ENCODE measurements at regions not wholly inside any gene's neighbourhood (a gene's known extent, or its start where the extent isn't known, plus 50 kb on each side); places are given as distances from the start of the nearest gene placed in this dataset.
"Not testable (repeated sequence)": the region's sequence is repeated elsewhere in the genome, so short reads cannot be mapped to it uniquely, and the experiment has no call there.

- peaks cover 12% of the 10 kb centered on the region for H3K9me3 ChIP-seq
- H3K4me2 ChIP-seq: no peak overlapping the region
- no peaks in the 10 kb centered on the region for H3K36me3 ChIP-seq
- TF ChIP-seq Cebpa-rat (IDR thresholded peaks at IDR 0.05): no peak
- H3K27me3 ChIP-seq: no peaks in the 10 kb centered on the region
- H3K4me3 ChIP-seq: no peak overlapping the region
- H3K4me1 ChIP-seq: no peaks in the 10 kb centered on the region
- H4K20me1 ChIP-seq: no peaks in the 10 kb centered on the region
- no peak overlapping the region for H3K27ac ChIP-seq
- H3K9ac ChIP-seq: no peak overlapping the region
Measured at GRCh38 chr1:157335056-157335455, 196.9 kb upstream of the ETV3 start.

- no peaks in the 10 kb centered on the region for H3K27me3 ChIP-seq
- H3K27ac ChIP-seq: no peak overlapping the region
- no peaks in the 10 kb centered on the region for H4K20me1 ChIP-seq
Measured at GRCh38 chr1:157334041-157334440, 195.8 kb upstream of the ETV3 start.

DNA sequence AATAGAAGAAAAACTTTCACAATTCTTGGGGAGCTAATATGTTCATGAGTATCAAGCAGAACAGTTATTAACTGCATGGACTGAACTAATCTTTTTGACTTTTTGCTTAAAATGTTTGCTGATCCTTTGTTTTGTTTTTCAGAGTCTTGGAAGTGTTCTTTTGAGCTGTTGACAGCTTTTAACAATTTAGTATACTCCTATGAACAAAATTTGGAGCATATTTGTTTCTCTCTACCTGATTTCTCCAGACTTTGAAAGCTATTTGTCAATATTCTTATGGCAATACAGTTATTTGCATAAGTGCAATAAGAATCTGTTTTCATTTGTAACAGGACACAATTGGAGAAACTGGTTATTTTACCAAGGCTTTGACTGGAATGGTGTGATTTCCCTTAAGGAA is 192.0 kb upstream of the ETV3 start:
- H3K27me3 ChIP-seq, H3K36me3 ChIP-seq: not testable (repeated sequence)

More at GRCh38 chr1:157334041-157334440, 195.8 kb upstream of the ETV3 start:
- Histone ChIP-seq H3K4me3 (no peak overlapping the region), H3K4me1 (no peaks in the 10 kb centered on the region), H3K36me3 (no peaks in the 10 kb centered on the region), H3K9me3 (peaks cover 16% of the 10 kb centered on the region), H3K9ac (no peak overlapping the region), H3K4me2 (no peak overlapping the region)
- TF ChIP-seq Cebpa-rat (IDR thresholded peaks at IDR 0.05): no peak

DNA sequence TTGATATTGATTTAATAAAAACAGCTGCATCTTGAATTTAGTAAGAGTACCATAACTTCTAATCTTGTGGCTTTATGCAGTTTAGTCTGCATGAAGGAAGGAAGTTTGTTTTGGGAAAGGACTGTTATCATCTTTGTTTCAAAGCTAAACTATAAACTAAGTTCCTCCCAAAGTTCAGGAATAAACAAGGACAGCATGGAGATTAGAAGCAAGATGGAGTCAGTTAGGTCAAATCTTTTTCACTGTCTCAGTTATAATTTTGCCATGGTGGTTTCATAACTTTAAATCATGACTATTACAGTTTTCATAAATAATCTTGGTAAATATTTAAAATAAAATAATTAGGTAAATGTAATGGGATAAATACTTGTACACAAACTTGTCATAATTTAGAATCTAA is 189.9 kb upstream of the ETV3 start:
- not testable (repeated sequence) for H3K4me1 ChIP-seq, H4K20me1 ChIP-seq, H3K27ac ChIP-seq, H3K9ac ChIP-seq, H3K36me3 ChIP-seq, H3K4me2 ChIP-seq, H3K9me3 ChIP-seq, H3K4me3 ChIP-seq, H3K27me3 ChIP-seq

More for the DNA sequence above, 192.0 kb upstream of the ETV3 start:
- not testable (repeated sequence) for H3K27ac ChIP-seq, H3K9ac ChIP-seq, H3K4me1 ChIP-seq, H4K20me1 ChIP-seq, H3K9me3 ChIP-seq, H3K4me2 ChIP-seq, H3K4me3 ChIP-seq

- H3K9ac ChIP-seq: no peak overlapping the region
- no peaks in the 10 kb centered on the region for H3K4me1 ChIP-seq
- TF ChIP-seq Cebpa-rat (IDR thresholded peaks at IDR 0.05): no peak
- no peak overlapping the region for H3K27ac ChIP-seq
- peaks cover 15% of the 10 kb centered on the region for H3K9me3 ChIP-seq
- no peaks in the 10 kb centered on the region for H3K36me3 ChIP-seq
- no peak overlapping the region for H3K4me2 ChIP-seq
- no peaks in the 10 kb centered on the region for H4K20me1 ChIP-seq
- no peaks in the 10 kb centered on the region for H3K27me3 ChIP-seq
- H3K4me3 ChIP-seq: no peak overlapping the region
Measured at GRCh38 chr1:157326173-157326859, 188.1 kb upstream of the ETV3 start.

DNA sequence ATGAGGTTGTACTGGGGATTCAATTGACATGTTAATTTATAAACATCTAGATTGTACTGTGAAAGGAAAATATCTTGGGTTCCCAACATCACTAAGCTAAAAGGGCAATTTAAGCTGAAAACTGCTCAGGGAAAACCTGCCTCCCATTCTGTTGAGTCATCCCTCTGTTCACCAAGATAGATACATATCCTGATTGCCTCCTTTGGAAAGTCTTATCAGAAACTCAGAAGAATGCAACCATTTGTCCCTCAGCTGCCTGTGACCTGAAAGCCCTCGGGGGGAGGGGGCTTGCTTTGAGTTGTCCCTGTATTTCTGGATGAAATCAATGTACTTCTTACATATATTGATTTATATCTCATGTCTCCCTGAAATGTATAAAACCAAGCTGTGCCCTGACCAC is 187.0 kb upstream of the ETV3 start:
- H3K9ac ChIP-seq: no peak overlapping the region
- H3K4me2 ChIP-seq: no peak overlapping the region
- H3K4me1 ChIP-seq: no peaks in the 10 kb centered on the region
- H3K27ac ChIP-seq: no peak overlapping the region
- H3K9me3 ChIP-seq: peaks cover 20% of the 10 kb centered on the region
- no peak overlapping the region for H3K4me3 ChIP-seq
- no peak for TF ChIP-seq Cebpa-rat (IDR thresholded peaks at IDR 0.05)
- H4K20me1 ChIP-seq: no peaks in the 10 kb centered on the region
- no peaks in the 10 kb centered on the region for H3K36me3 ChIP-seq
- H3K27me3 ChIP-seq: no peaks in the 10 kb centered on the region

DNA sequence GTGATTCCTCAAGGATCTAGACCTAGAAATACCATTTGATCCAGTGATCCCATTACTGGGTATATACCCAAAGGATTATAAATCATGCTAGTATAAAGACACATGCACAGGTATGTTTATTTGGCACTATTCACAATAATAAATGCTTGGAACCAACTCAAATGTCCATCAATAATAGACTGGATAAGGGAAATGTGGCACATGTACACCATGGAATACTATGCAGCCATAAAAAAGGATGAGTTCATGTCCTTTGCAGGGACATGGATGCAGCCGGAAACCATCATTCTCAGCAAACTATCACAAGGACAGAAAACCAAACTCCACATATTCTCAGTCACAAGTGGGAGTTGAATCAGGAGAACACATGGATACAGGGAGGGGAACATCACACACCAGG is 183.8 kb upstream of the ETV3 start:
- H4K20me1 ChIP-seq, H3K4me2 ChIP-seq, H3K27ac ChIP-seq, H3K36me3 ChIP-seq, H3K4me1 ChIP-seq, H3K9ac ChIP-seq, H3K27me3 ChIP-seq, H3K4me3 ChIP-seq: not testable (repeated sequence)
- peaks cover 48% of the 10 kb centered on the region for H3K9me3 ChIP-seq

- H3K4me1 ChIP-seq: no peaks in the 10 kb centered on the region
- TF ChIP-seq Cebpa-rat (IDR thresholded peaks at IDR 0.05): no peak
- H3K9ac ChIP-seq: no peak overlapping the region
- no peak overlapping the region for H3K27ac ChIP-seq
- no peaks in the 10 kb centered on the region for H4K20me1 ChIP-seq
- peaks cover 67% of the 10 kb centered on the region for H3K9me3 ChIP-seq
- no peaks in the 10 kb centered on the region for H3K36me3 ChIP-seq
- no peaks in the 10 kb centered on the region for H3K27me3 ChIP-seq
- H3K4me2 ChIP-seq: no peak overlapping the region
- no peak overlapping the region for H3K4me3 ChIP-seq
Measured at GRCh38 chr1:157319567-157319966, 181.4 kb upstream of the ETV3 start.

GRCh38 chr1:157317229-157317628 is 179.0 kb upstream of the ETV3 start:
- H3K4me2 ChIP-seq, H3K27ac ChIP-seq: not testable (repeated sequence)
- H3K9me3 ChIP-seq: peaks cover 67% of the 10 kb centered on the region

GRCh38 chr1:157315544-157315943 is 177.3 kb upstream of the ETV3 start:
- no peak overlapping the region for H3K27ac ChIP-seq
- no peaks in the 10 kb centered on the region for H3K27me3 ChIP-seq
- no peak overlapping the region for H3K4me2 ChIP-seq
- peaks cover 55% of the 10 kb centered on the region for H3K9me3 ChIP-seq
- no peaks in the 10 kb centered on the region for H4K20me1 ChIP-seq
- no peaks in the 10 kb centered on the region for H3K36me3 ChIP-seq
- no peak overlapping the region for H3K9ac ChIP-seq
- no peak overlapping the region for H3K4me3 ChIP-seq
- no peaks in the 10 kb centered on the region for H3K4me1 ChIP-seq
- no peak for TF ChIP-seq Cebpa-rat (IDR thresholded peaks at IDR 0.05)

More at GRCh38 chr1:157317229-157317628, 179.0 kb upstream of the ETV3 start:
- H3K4me3 ChIP-seq, H3K9ac ChIP-seq, H3K27me3 ChIP-seq, H4K20me1 ChIP-seq, H3K4me1 ChIP-seq, H3K36me3 ChIP-seq: not testable (repeated sequence)

- no peak overlapping the region for H3K27ac ChIP-seq
- H3K4me1 ChIP-seq: no peaks in the 10 kb centered on the region
- no peak overlapping the region for H3K4me3 ChIP-seq
- H3K9ac ChIP-seq: no peak overlapping the region
- no peak for TF ChIP-seq Cebpa-rat (IDR thresholded peaks at IDR 0.05)
- no peaks in the 10 kb centered on the region for H3K36me3 ChIP-seq
- no peak overlapping the region for H3K4me2 ChIP-seq
- H3K9me3 ChIP-seq: peaks cover 44% of the 10 kb centered on the region
- no peaks in the 10 kb centered on the region for H3K27me3 ChIP-seq
- no peaks in the 10 kb centered on the region for H4K20me1 ChIP-seq
Measured at GRCh38 chr1:157314408-157314807, 176.2 kb upstream of the ETV3 start.

Data from BLaER1 (cell line).